GM18517 (cell line): ENCODE measurements at regions not wholly inside any gene's neighbourhood (a gene's known extent, or its start where the extent isn't known, plus 50 kb on each side); places are given as distances from the start of the nearest gene placed in this dataset.
"Not testable (repeated sequence)": the region's sequence is repeated elsewhere in the genome, so short reads cannot be mapped to it uniquely, and the experiment has no call there.

Source experiments
- ATAC-seq: cut with Tn5 transposase; IDR thresholded peaks from one replicate; pipeline ENCODE4 v1.9.1; 2021; ENCODE audit warnings: mild to moderate bottlenecking, moderate library complexity; ENCODE audit not compliant: unreplicated experiment

DNA sequence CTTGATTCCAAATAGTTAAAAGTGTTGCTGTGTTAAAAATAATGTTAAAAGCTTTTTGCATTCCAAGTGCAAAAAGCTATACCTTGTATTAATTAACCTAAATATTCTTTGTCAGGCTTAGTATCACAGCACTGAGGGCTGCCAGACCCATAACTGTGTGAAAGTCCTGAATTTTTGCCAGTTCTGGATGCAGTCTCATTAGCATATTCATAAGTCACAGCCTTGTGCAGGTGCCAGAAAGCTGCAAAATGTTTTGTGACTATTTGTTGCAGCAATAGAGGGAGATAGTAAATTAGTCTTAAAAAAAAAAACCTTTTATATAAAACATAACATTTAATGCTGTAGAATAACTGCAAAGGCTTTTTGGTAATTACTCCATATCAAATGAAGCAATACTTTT, 56.6 kb downstream of the SLITRK1 start:
- ATAC-seq: no peak

DNA sequence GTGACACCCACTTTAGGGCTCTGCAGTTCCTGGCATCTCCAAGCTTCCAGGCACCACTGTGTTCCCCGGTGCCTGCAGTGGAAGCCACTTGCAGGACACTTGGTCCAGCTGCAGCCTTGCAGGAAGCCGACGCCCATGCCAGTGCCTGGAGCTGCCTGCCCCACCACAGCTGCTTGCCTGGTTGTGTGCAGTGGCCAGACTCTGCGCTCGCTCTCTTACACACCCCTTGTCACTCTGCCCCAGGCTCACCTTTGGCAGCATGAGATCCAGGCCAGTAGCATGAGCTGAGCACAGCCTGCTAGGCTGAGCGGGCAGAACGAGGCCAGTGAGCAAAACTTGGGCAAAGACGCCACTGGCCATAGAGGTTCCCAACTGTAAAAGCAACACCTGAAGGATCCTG, 57.7 kb downstream of the SLITRK1 start:
- ATAC-seq: no peak

DNA sequence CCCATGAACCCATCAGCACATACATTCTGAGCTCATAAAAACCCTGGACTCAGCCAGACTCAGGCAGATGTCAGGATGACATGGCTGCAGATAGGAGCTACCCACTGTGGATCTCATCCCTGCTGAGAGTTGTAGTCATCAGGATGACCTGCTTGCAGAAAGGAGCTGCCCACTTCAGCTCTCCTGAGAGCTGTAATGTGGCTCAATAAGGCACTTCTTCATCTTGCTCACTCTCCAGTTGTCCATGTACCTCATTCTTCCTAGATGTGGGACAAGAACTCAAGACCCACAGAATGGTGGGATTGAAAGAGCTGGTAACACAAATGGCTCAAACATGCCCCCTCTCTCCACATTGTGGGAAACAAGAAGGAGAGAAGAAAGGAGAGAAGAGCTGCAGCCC, 58.2 kb downstream of the SLITRK1 start:
- no peak for ATAC-seq

DNA sequence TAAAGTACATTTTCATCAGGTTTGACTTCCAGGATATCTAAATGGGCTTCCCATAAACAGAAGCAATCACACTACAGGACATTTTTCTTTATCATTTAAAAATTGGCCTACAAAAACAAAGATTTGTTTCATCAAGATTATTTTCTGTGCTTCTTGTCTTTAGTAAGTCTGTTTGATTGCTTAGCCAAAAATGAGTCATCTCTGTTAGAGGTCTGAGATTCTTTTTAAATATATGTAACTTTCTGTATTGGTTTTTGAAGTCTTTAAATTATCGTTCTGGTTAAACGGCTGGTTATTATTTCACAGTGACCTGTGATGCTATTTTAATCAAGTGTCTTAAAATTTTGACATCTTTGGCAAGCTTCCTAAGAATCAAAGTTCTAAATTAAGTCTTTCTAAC, 62.7 kb downstream of the SLITRK1 start:
- ATAC-seq: no peak

DNA sequence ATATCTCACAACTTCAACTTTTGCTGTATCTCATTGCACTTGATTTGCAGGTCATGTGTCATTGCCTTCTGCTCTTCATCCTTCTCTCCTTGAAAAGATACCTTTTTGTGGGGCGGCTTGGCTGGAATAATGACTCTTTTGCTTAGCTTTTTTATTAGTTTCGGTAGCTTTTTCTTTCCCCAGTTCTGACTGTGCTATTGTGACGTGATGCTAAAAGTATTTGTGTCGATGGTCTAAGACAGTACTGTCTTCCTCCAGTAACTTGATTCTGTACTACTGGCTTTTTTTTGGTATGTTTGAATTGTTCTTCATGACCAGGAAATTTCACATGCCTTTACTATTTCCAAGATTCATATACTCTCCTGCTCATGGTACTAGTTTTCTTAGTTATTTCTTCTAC, 63.1 kb downstream of the SLITRK1 start:
- ATAC-seq: no peak

DNA sequence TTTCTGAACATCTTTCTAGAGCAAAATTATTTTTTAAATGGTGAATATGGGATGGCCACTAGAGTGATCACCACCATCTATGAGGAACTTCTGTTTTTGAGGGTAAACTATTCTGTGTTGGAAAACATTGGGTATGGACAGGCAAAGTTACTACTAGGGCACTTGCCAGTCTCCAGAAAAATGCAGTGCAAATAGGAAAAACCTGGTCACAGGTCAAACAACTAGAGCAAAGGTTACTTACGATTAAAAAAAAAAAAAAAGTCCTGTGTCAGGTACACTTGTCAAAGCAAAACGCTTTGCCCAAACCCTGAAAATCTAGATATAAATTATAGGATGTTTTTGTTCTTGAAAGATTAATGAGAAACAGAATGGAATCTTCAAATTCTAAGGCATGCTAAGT, 66.2 kb downstream of the SLITRK1 start:
- no peak for ATAC-seq

DNA sequence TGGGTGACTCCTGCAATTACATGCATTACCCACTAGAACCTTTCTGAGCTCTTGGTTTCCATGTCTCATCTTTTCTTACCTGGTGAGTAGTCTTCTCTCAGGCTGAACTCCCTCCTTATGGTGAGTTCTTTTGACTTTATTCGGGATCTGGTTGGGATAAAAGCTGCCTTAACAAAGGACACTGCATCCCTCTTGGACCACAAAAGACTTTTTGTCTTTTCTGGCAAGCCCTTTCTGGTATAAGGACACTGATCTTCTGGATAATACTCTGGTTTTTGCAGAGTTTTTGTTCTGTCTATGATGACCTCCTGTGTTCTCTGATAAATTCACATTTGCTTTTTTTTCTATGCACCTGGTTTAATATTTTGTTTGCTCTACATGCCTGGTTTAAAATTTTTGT, 66.7 kb downstream of the SLITRK1 start:
- no peak for ATAC-seq

DNA sequence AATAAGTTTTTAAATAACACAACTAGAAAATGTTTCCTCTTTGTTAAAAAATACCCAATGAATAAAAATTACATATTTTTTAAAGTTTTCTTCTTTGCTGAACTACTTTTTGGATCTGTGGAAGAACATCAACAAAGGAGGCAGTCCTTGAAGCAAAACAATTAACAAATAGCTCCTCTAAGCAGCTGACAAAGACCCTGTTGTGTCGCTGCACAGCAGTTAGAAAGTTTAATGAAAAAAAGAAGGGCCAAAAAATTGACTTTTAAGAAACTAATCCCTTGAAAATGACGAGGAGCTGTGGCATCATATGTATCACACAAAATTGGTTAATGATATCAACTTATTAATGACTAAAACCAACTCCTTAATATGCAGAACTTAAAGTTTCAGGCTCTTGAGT, 72.1 kb downstream of the SLITRK1 start:
- ATAC-seq: no peak

DNA sequence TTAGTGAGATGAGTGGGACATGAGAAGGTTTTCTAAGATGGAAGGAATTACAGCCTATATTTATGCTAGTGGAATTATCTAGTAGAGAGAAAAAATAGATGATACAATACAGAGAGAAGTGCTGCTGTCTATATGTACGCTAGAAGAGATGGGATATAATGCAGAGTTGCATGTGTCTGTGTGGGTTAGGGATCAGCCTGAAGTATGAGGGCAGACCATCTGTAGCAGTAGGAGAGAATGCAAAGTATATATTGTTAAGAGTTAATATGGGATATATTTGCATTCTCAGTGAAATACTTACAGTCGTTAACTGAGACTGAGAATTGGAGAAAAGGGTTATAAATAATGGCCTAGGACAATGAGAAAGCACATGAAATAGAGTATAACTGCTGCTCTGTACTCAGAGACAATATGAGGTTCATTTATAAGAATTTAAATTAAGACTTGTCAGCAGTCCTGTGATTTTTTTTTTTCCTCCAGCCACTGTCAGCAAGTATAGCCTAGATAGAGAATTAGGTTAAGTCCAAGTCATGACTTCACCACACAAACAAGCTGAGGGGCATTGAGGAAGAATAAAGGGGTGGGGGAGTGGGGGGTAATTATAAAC, 77.8 kb downstream of the SLITRK1 start:
- ATAC-seq: no peak

DNA sequence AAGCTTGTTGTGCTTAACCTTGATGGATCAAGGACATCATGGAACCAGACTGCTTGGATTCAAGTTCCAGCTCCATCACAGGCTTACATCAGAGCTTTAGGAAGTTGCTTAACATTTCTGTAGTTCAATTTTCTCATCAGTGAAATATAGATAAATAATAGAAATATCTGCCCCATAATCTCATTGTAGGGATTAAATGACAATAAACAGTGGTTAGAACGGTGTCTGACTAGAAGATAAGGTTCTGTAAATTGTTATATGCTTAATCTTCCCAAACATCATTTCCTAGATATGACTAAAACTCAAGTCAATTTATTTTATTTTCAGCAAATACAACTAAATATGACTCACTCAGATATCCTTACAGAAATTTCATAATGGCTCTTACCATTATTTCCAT, 83.5 kb downstream of the SLITRK1 start:
- no peak for ATAC-seq

DNA sequence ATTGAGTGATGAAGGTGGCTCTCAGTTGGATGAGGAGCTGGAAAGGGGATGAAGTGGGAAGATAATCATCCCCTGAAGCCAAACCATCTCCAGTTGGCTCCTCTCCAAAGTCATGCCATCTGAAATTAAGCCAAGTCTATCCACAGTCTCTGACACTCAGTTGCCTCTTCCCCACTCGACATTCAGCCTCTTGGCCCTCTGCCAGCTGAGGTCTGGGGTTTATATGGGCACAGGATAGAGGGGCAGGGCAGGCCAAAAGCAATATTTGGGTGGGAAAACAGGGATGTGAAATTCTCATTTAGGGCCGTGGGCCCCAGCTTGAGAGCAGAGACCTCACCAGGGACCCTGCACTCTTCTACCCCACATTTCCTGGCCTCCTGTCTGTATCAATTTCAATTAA, 85.9 kb downstream of the SLITRK1 start:
- no peak for ATAC-seq

DNA sequence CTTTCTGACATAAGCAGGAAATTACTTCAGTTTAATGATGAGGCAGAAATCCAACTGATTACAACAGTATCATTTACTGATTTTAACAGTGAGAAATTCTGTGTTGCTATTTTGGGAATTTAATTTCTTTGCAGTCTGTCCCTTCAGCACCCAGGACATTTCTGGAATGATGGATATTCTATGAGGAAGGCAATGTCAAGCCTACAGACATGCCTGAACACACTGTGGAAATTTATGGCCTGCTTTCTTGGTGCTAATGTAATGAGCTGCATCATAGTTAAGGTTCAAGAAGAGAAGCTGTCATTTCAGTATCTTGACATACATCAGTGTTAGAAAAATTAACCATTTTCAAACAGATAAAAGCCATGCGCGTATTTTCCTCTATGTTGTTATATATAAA, 87.7 kb downstream of the SLITRK1 start:
- ATAC-seq: no peak

DNA sequence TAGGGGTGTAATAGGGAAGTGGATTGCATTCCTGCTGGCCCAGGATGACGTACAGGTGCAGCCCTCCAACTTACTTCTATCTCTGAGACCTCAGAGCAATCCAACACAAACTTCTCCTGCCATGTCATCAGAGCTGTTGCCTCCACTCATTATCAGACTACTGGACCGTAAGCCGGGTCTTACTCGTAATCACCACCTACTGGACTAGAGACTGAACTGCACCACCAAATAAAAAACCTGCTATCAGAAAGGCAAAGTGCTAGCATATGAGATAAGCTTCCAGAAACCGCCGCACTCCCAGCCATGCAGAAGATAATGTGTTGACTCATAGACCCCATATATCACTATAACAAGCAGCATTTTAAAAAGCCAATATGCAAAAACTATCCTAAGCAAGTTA, 102.0 kb downstream of the SLITRK1 start:
- ATAC-seq: no peak

DNA sequence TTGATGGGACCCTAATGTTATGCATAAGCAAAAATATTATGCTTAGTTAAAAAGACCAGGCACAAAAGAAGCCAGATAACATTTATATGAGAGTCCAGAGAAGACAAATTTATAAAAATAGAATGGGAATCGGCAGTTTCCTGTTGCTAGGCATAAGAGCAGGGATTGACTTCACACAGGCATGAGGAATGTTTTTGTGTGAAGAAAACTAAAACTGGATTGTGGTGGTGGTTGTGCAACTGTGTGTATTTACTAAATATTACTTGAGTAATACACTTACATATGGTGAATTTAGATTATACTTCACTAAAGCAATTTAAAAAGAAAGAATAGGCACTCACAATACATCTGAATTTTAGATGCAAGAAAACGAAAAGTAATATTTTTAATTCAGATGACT, 108.3 kb downstream of the SLITRK1 start:
- no peak for ATAC-seq

DNA sequence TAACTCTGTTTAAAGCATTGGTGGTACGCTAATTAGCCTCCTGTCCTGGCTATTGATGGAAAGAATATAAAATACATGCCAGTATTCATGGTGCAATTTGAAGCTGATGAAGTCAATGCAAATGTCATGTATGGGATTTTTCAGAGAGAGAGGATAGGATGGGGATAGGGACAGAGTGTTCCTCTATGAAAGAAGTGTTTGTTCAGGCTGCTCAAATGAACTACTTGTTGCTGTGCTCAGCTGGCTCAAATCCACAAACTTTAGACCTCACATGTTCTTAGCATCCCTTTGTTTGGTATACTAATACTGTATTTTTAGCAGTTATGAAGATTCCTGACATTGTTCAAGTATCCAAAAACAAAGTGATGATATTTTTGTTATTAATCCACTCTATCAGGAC, 116.5 kb downstream of the SLITRK1 start:
- ATAC-seq: no peak

DNA sequence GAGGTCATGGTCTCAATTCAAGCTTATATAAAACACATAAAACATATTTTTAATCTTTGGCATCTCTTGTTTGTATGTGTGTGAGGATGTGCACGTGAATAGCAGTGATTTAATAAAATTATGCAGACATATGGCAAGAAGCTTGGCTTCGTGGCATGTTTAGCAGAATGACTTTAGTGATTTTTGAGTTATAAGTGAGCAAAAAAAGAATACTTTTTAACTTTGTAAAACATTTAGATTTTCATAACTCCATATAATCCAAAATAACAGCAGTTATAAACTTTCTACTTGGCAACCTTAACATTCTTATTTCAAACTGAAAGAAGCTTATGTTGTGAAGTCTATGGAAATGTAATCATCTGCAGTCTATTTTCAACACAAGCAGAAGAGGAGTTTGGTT, 120.6 kb downstream of the SLITRK1 start:
- ATAC-seq: no peak

DNA sequence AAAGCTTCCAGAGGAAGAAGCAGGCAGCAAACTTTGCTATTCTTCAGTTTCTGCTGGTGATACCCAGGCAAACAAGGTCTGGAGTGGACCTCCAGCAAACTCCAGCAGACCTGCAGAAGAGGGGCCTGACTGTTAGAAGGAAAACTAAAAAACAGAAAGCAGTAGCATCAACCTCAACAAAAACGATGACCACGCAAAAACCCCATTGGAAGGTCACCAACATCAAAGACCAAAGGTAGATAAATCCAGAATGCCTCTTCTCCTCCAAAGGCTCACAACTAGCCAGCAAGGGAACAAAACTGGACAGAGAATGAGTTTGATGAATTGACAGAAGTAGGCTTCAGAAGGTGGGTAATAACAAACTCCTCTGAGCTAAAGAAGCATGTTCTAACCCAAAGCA, 127.1 kb downstream of the SLITRK1 start:
- not testable (repeated sequence) for ATAC-seq

DNA sequence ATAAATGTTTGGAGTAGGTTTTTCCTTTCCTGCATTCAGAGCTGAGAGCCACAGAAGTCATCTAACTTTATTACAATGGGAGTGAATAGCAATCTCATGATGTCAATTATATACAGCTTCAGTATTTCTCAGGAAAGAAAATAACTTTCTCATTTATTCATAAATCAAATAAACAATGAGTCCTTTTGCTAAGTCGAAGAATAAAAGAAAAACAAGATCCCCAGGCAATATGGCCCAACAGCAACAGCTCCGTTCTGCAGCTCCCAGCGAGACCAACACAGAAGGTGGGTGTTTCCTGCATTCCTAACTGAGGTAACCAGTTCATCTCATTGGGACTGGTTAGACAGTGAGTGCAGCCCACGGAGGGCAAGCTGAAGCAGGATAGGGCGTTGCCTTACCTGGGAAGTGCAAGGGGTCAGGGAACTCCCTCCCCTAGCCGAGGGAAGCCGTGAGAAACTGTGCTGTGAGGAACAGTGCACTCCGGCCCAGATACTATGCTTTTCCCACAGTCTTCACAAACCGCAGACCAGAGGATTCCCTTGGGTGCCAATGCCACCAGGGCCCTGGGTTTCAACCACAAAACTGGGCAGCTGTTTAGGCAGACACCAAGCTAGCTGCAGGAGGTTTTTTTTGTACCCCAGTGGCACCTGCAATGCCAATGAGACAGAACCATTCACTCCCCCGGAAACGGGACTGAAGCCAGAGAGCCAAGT, 128.2 kb downstream of the SLITRK1 start:
- no peak for ATAC-seq

DNA sequence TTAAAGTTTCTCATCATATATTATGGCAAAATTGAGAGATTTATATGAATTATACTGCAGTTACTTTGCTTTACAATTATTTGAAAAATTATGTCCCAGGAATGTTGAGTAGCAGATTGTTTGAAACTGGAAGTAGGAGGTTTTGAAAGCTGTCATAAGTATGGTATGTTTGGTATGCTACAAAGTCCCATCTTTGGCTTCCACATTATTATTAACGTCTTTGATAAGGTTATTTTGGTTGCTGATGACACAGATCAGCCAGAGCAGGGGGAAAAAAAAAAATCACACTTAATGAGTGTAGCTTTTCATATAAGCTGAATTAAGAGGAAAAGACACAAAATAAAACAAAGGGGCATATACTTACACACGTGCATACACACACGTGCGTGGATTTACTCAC, 130.1 kb downstream of the SLITRK1 start:
- ATAC-seq: no peak

DNA sequence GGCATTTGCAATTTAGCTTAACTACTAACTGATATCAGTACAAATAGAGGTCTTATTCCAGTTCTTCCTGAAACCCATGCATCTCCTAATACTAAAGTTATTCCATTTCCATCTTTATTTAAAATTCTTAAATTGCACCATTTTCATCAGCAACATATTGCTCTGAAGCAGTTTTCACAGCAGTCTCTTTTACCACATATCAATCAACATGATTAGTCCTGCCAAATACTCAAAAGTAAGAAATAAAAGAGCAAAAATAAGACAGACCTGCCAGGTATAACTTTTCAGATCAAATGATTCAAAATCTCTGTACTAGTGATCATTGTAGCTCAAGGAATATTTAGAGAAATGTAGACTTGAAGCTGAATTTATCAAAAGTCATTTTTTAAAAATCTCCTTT, 141.7 kb downstream of the SLITRK1 start:
- no peak for ATAC-seq

DNA sequence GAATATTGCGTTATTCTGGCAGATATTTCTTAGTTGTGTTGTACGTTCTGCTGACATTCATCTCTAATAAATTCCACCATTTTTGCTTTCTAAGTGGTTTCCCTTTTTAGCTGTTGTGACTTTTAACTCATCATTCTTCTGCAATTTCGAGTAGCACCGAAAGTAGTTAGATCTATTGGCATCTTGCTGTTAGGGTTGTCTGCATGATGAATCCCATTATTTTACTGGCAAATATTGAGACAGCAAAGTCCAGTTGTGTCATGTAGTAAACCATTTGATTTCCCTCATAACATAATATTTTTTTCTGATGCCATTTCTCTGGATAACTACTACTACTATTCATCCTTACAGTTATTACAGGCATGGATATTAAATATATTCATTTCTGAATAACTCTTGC, 143.9 kb downstream of the SLITRK1 start:
- no peak for ATAC-seq

DNA sequence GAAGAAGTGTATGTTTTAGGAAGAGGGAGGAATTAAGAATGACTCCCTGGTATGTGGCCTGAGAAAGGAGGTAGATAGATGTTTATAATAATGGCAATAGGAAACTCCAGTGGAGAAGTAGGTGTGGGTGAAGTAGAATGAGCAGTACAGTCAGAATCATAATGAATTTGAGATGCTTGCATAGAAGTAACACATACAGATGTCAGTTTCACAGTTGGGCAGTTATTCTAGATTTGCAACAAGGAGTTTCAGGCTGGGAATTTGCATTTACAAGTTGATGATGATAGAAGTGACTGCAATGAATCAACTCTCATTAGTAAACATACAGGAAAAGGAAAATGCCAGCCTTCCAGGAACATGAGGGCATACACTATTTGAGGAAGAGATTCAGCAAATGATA, 149.0 kb downstream of the SLITRK1 start:
- no peak for ATAC-seq

DNA sequence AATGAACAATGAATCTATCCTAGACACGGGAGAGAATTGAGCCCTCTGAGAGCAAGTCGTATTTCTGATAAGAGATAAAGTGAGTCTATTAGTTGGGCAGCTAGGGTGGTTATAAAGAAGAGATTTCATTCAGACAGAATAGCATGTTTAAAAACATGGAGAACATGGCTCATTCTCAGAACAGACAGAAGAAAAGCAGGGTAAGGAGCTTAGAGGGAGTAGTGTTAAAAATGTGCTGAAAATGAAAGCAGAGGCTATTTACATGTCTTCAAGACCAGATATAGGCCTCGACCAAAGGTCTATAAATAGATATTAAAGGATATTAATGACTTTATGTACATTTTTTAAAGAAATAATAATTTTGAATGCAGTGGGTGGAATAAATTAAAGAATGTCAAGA, 149.5 kb downstream of the SLITRK1 start:
- ATAC-seq: no peak
